ENCODE measurements at regions not wholly inside any gene's neighbourhood (a gene's known extent, or its start where the extent isn't known, plus 50 kb on each side); places are given as distances from the start of the nearest gene placed in this dataset.

DNA sequence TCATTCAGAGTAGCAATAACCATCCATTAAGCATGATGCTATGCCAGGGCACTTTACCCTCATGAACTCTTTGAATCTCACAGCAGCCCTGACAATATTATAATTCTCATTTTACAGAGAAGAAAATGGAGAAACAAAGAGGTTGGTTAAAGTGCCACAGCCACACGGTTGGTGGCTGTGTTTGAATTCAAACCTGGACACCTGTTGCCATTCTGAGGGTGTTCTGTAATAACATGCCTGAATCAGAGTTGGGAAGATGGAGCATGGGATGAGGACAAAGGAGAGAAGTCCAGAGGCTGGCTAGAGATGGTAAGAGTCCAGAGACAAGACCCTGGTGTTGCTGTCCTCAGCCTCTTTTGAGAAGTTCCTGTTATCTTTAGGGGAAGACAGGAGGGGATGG is 127.7 kb downstream of the DHX35 start:
- Mint-ChIP-seq H3K4me3 (no peak overlapping the region), H3K4me1 (peaks cover 9 to 16% of the 10 kb centered on the region in 2 donors), H3K36me3 (peaks cover 5 to 7% (median 5%) of the 10 kb centered on the region in 3 donors), H3K9me3 (no peaks in the 10 kb centered on the region), H3K27me3 (ENCODE audit: low read depth in 3 of 3) (peaks cover 0 to 4% (median 4%) of the 10 kb centered on the region in 3 donors), H3K27ac (peak overlapping the region in 3 of 6 donors; percentile 61 to 74 (median 62))
- no peak for DNase-seq
